T47D (cell line): ENCODE measurements at regions not wholly inside any gene's neighbourhood (a gene's known extent, or its start where the extent isn't known, plus 50 kb on each side); places are given as distances from the start of the nearest gene placed in this dataset.
"Not testable (repeated sequence)": the region's sequence is repeated elsewhere in the genome, so short reads cannot be mapped to it uniquely, and the experiment has no call there.

ENCODE experiments used
- DNase-seq, 2 experiments: peaks; one replicate each; pipeline versions ENCODE4 v3.0.0 to v3.0.0-alpha.2; 2011 to 2012; ENCODE audit warnings: low read depth in 1 of 2, low spot score in 1 of 2
- JUND ChIP-seq: IDR thresholded peaks from 2 replicates; pipeline ENCODE4 v1.6.1; 2012; ENCODE audit warnings: low read depth
- in situ Hi-C: cut with HindIII; loops from 2 replicates; pipeline ENCODE4 v1.10.0; 2016; ENCODE audit warnings: low sequenced_read_pairs, low pct_unique_long_range_greater_than_20kb

- TF ChIP-seq JUND, result no peak
- DNase-seq, result peak in 1 of 2 experiments; percentile 25
- in situ Hi-C loops, result no loop called here
These were observed 102.4 kb downstream of the GATA3 start for GRCh38 chr10:8156918-8157317.

DNA sequence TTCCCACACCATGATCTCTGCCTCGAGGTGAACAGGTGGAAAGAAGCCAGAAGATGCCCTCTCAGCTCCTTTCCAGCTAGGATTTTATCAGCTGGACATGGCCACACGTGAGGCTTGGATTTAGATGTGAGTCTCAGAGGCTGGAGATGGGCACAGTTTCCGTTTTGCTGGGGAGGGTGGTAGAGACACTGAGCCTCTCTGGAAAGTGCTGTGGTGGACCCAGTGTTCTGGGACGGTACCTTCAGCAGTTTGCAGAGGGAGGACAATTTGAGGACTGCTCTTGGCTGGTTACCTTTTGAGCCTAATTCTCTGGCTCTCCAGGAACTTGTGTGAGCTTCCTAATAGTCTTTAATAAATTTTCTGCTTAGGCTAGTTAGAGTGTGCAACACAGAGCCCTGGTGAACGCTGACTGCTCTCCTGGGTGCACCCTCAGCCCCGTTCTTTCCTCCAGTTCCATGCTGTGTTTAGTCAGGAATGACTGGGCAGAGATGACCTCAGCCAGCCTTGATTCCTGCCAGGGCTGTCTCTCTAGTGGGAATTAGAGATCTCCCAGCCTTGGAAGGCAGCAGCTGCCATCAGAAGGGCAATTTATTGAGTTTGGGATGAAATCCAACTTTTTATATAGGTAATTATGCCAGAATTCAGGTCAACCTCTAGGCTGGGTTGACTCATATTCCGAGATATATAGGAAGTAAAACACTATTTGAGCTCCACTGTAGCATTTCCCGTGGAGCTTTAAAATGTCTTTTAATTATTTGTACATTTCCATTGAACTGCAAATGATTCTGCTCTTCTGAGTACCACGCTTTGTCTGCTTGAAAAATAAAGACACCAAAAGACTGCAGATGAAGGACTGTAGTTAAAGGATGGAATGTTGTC is 103.9 kb downstream of the GATA3 start:
- in situ Hi-C loops, result no loop called here
- TF ChIP-seq JUND, result no peak
- DNase-seq, result no peak

DNA sequence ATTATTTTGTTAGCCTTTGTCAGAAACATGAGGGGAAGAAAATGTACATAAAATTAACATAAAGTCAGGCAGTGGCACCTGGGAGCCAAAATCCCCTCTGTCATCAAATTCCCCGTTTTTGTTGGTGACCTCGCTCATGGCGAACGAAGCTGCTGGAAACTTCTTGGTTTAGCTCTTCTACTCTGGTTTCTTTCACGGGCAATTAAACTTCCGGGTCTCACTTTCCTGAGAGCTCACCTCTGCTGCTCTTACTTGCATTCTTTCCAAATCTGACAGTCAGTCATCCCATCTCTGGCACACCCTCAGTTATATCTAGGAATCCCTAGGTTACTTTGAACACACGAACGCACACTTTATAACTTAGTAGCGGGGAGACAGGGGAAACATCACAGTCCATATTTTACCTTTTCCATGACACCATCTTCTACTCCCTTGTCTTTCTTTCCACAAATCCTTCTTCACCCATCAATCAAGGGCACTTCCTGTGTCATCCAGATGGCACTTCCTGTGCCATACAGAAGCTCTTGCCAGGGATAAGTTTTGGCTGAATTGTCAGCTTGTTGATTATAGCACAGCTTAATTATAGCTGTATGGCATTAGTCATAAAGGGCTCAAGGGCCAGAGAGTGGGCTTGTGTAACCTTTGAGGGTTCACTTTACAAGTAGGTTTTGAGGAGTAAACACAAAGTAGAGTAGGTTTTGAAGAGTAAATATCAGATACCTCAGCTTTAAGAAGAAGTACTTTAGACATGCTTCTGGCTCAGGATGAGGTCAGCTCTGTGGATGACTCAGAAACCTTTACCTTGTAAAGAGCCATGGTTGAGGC is 105.1 kb downstream of the GATA3 start:
- no peak for TF ChIP-seq JUND
- DNase-seq, result no peak
- in situ Hi-C loops, result no loop called here

DNA sequence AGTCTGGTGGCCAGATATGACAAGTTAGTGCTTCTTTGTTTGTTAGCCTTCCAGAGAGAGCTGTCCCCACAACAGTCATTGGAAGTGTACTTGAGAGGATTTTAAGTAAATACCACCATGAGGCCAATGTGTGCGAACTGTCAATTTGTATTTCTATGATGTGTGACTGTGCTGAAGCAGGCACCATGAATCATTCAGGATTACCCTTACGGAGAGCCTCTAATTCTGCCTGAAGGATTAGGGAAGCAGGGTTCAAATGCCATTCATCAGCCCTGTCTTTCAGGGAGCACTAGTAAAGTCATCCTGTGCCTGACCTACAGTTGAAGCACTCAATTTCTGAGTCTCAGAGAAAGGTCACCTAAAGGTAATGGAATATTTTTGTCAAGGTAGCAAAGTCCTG is 109.3 kb downstream of the GATA3 start:
- in situ Hi-C loops, result no loop called here
- no peak for TF ChIP-seq JUND
- DNase-seq, result peak in 1 of 2 experiments; percentile 74

- DNase-seq, in situ Hi-C loops: not testable (repeated sequence)
These were observed 110.2 kb downstream of the GATA3 start for GRCh38 chr10:8164640-8165039.

GRCh38 chr10:8168836-8169235 is 114.3 kb downstream of the GATA3 start:
- no peak for TF ChIP-seq JUND
- in situ Hi-C loops, result no loop called here
- no peak for DNase-seq

DNA sequence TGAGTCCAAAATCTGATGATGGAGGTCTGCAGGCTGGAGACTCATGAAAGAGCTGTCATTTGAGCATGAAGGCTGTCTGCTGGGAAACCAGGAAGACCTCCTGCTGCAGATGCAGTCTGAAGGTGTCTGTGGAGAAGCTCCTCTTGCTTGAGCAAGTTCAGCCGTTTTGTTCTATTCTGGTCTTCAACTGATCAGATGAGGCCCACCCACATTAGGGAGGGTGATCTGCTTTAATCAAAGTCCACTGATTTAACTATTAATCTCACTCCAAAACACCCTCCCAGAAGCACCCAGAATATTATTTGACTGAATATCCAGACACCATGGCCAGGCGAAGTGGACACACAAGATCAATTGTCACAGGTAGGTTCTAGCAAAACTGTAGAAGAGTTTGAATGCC is 116.5 kb downstream of the GATA3 start:
- in situ Hi-C loops, result no loop called here
- TF ChIP-seq JUND, result no peak
- no peak for DNase-seq

DNA sequence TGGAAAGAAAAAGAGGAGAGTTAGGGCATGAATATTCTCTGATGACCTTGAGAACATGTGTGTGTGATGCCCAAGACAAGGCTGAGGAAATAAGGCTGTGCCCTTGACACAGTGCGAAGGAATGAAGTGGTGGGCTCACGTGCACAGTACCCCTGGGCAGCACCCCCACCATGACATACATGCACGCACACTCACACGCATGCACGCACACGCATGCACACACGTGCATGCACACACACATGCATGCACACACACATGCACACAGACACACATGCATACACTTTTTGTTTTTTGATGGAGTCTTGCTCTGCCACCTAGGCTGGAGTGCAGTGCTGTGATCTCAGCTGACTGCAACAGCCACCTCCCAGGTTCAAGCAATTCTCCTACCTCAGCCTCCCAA is 118.1 kb downstream of the GATA3 start:
- TF ChIP-seq JUND, result no peak
- DNase-seq, result no peak
- in situ Hi-C loops, result no loop called here

- in situ Hi-C loops, result no loop called here
- DNase-seq, result no peak
- no peak for TF ChIP-seq JUND
These were observed 118.9 kb downstream of the GATA3 start for GRCh38 chr10:8173243-8173865.

DNA sequence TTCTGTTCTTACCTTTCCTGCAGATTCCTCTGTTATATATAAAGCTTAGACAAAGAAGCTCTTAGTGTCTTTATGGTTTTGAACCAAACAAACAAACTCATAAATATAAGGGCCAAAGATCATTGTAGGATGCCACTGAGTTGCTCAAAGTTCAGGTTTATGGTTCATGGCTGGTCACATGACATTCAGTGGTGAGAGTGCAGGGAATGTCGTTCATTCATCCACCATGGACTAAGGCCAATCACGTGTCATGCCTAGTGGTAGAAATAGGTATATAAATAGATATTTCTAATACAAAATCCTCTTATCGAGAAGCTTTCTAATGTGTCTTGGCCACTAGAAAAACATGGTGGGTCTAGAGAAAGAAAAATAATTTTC is 119.4 kb downstream of the GATA3 start:
- no peak for TF ChIP-seq JUND
- in situ Hi-C loops, result no loop called here
- DNase-seq, result no peak

- TF ChIP-seq JUND, result no peak
- peak in 1 of 2 experiments; percentile 17 for DNase-seq
- in situ Hi-C loops, result no loop called here
These were observed 120.3 kb downstream of the GATA3 start for GRCh38 chr10:8174762-8175161.

GRCh38 chr10:8177526-8177925 is 123.0 kb downstream of the GATA3 start:
- DNase-seq, in situ Hi-C loops: not testable (repeated sequence)

- DNase-seq, in situ Hi-C loops: not testable (repeated sequence)
These were observed 125.3 kb downstream of the GATA3 start for GRCh38 chr10:8179773-8180172.
